ENCODE measurements at regions not wholly inside any gene's neighbourhood (a gene's known extent, or its start where the extent isn't known, plus 50 kb on each side); places are given as distances from the start of the nearest gene placed in this dataset.
A peak's percentile ranks its signal among the peaks of the same experiment; 100 is the strongest.

GRCh38 chr1:78360584-78360983, 130.2 kb upstream of the PTGFR start:
- DNase-seq, result no peak

- DNase-seq, result no peak
Measured at GRCh38 chr1:78367700-78368099, 123.1 kb upstream of the PTGFR start.

DNA sequence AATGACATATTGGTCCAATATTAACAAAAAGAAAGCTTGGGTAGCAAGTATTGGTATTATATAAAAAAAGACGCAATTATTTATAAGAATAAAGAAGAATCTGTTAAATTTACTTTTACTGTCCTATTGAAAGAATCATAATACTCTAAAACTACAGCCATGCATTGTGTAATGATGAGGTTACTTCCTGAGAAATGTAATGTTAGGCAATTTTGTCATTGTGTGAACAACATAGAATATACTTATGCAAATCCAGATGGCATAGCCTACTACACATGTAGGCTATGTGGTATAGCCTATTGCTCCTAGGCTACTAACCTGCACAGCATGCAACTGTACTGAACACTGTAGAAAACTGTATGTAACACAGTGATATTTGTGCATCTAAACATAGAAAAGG, 121.2 kb upstream of the PTGFR start:
- DNase-seq, result no peak

DNA sequence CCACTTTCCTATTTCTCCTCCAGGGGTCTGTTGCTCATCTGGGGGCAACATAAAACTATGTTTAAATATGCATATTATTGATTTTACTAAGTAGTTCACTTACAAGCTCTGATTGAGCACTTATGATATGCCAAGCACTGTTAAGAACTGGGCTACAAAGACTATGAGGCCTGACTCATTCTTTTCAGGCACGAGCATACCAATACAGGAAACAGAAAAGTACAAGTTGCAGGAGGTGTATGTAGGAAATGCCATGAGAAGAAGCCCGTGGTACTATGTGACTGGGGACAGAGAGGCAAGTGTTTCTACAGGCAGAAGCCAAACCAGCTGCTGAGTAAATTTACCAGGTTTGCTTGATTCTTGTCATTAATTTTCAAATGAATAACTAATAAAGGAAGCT, 120.4 kb upstream of the PTGFR start:
- DNase-seq, result no peak

DNA sequence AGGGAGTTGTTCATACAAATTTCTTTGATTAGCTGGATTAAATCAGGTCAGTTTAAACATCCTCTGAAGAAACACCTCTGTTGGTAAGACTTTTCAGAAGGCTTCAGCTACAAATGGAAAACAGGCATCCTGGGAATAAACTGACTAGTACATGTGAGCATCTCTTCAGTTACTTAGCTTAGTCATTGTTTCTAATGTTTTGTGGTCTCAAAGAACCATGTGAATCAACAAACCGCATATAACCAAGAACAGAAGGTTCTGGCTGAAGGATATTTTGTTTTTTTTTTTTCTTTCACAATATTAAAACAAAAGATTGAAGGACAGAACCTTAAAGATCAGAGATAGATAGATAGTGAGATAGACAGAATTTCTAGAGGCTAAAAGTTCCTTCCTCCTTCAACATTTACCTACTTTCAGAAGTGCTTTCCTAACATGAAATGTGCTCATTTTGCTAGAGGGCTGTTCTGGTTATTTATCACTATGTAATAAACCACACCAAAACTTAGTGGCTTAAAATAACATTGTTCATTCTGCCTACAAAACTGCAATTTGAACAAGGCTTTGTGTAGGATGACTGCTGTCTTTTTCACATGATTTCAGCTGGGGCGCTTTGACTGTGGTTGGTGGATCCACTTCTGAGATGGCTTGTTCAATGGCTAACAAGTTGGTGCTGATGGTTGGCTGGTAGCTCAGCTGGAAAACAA, 119.8 kb upstream of the PTGFR start:
- no peak for DNase-seq

GRCh38 chr1:78373676-78374075, 117.1 kb upstream of the PTGFR start:
- peak; percentile 16 for DNase-seq

- peak; percentile 43 for DNase-seq
Measured at GRCh38 chr1:78375996-78376395, 114.8 kb upstream of the PTGFR start.

- DNase-seq, result no peak
Measured at GRCh38 chr1:78377356-78377928, 113.3 kb upstream of the PTGFR start.

- peak; percentile 24 for DNase-seq
Measured at GRCh38 chr1:78383923-78384322, 106.9 kb upstream of the PTGFR start.

- DNase-seq, result no peak
Measured at GRCh38 chr1:78385744-78386462, 104.9 kb upstream of the PTGFR start.

DNA sequence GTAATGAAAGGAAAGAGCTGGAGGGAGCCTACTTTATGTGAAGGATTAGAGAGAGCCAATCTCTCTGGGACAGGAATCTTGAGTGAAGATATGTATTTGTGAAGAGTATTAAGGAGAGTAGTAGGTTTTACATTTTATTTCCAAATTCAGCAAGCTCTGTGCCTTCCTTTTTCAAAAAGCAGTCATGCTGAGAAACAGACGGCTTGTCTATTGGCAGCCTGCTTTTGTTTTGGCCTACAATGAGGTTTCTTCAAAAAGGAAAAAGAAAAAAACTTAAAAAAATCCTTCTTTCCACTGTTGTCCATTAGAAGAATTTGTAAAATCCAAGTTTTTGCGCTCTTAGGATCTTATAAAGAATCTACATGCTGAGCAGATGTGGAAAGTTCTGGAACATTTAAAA, 103.6 kb upstream of the PTGFR start:
- DNase-seq, result peak; percentile 42

GRCh38 chr1:78387871-78388270, 102.9 kb upstream of the PTGFR start:
- DNase-seq, result peak; percentile 6

- DNase-seq, result no peak
Measured at GRCh38 chr1:78388275-78388674, 102.5 kb upstream of the PTGFR start.

- DNase-seq, result no peak
Measured at GRCh38 chr1:78401148-78401547, 89.6 kb upstream of the PTGFR start.

GRCh38 chr1:78408192-78408591, 82.6 kb upstream of the PTGFR start:
- peak; percentile 45 for DNase-seq

- no peak for DNase-seq
Measured at GRCh38 chr1:78408810-78409209, 82.0 kb upstream of the PTGFR start.

GRCh38 chr1:78410643-78411042, 80.1 kb upstream of the PTGFR start:
- DNase-seq, result no peak

DNA sequence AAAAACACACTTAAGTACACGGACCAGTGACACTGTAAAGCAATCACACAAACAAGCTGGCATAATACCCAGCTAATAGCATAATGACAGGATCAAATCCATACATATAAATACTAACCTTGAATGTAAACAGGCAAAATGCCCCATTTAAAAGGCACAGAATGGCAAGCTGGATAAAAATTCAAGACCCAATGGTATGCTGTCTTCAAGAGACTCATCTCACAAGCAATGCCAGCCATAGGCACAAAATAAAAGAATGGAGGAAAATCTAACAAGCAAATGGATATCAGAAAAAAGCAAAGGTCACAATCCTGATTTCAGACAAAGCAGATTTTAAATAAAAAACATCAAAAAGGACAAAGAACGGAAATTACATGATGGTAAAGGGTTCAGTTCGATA, 79.1 kb upstream of the PTGFR start:
- no peak for DNase-seq

- no peak for DNase-seq
Measured at GRCh38 chr1:78415165-78415564, 75.6 kb upstream of the PTGFR start.

DNA sequence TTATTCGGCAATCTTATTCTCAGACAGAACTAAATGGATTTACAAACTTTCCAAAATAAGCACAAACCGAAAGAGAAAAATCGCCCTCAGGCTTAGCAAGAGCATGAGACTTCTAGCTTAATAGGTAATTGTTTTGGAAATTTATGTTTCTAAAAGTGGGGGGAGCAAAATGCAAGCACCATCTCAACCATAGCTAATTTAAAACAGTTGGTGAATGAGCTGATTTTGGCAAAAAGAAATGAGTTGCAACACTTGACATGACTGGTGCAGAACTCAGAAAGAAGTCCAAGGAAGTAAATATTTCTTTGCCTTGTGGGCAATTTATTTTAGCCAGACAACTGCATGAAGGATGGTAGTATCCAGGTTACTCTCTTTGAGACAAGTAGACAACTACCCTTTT, 71.5 kb upstream of the PTGFR start:
- DNase-seq, result peak; percentile 50

DNA sequence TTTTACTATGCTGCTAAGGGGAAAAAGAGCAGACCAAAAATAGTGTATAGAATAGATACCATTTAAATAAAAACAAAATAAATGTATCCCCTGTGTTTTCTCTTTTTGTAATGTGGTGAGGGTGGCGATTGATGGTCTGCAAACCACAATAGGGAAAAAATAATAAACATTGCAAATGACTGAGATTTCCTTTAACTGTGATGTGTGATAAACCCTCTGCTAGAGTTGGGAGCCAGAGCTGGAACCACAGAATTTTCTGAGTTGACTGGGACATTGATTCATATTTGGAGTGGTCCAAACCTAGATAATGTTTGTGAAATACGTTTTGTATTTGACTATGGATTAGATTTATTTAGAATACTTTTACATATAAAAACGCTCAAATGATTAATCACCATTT, 70.6 kb upstream of the PTGFR start:
- DNase-seq, result no peak

DNA sequence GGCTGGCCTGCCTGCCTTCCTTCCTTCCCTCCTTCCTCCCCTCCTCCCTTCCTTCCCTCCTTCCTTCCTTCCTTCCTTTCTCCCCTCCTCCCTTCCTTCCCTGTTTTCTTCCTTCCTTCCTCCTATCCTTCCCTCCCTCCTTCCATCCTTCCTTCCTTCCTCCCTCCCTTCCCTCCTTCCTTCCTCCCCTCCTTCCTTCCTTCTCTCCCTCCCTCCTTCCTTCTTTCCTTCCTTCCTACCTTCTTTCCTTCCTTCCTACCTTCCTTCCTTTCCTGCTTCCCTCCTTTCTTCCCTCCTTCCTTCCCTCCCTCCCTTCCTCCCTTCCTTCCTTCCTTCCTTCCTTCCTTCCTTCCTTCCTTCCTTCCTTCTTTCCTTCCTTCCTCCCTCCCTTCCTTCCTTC, 70.1 kb upstream of the PTGFR start:
- no peak for DNase-seq

GRCh38 chr1:78424720-78425119, 66.1 kb upstream of the PTGFR start:
- no peak for DNase-seq

DNA sequence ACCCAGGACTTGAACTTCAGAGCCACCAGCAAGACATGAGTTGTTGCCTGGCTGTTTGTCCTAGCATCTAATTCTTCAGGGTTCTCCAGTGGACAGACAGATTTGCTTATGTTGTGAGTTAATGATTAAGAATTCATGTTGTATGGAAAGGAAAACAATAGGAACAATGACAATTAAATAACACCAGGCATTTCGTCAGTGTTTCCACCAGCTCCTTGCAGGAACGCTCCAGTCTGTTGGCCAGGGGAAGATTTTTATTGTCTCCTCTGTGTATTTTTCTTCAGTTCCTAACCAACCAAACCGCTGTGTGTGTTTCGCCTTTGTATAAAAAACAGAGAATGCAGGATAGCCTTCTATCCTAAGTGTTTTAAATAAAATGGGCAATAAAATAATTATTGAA, 64.4 kb upstream of the PTGFR start:
- no peak for DNase-seq
